H1 (cell line): ENCODE measurements at regions not wholly inside any gene's neighbourhood (a gene's known extent, or its start where the extent isn't known, plus 50 kb on each side); places are given as distances from the start of the nearest gene placed in this dataset.

ENCODE experiments used
- ATF3 ChIP-seq: IDR thresholded peaks from 2 replicates; pipeline ENCODE4 v1.6.1; 2011; ENCODE audit warnings: low read depth, mild to moderate bottlenecking, low read length; ENCODE audit not compliant: insufficient read depth
- CHD1 ChIP-seq: IDR thresholded peaks from 2 replicates; pipeline ENCODE4 v1.6.1; 2012; ENCODE audit warnings: low read depth, low read length, improper control_type of control experiment
- CTCF ChIP-seq, 3 experiments: IDR thresholded peaks; 1 replicate in 2 of 3; 2 replicates in 1 of 3; pipeline versions ENCODE4 v1.5.1 to v1.6.1; 2011; ENCODE audit warnings: low read length in 3 of 3, mild to moderate bottlenecking in 3 of 3, inconsistent platforms in 2 of 3, low read depth in 1 of 3, moderate library complexity in 1 of 3; ENCODE audit not compliant: insufficient read depth in 1 of 3; ENCODE audit errors: control extremely low read depth in 1 of 3
- E2F6 ChIP-seq: IDR thresholded peaks from 2 replicates; pipeline ENCODE4 v1.6.1; 2012; ENCODE audit warnings: inconsistent platforms
- GABPA ChIP-seq: IDR thresholded peaks from 2 replicates; pipeline ENCODE4 v1.6.1; 2011; ENCODE audit warnings: mild to moderate bottlenecking, low read length, moderate library complexity, borderline replicate concordance; ENCODE audit not compliant: insufficient read depth
- KDM1A ChIP-seq: fragments of 200-600, 300-600 bp; sonication (generic); IDR thresholded peaks from 2 replicates; pipeline ENCODE4 v1.7.1; 2016; ENCODE audit warnings: mild to moderate bottlenecking, low read length, borderline replicate concordance
- MAX ChIP-seq: IDR thresholded peaks from 2 replicates; pipeline ENCODE4 v1.6.1; 2012; ENCODE audit warnings: inconsistent platforms
- POLR2A ChIP-seq, 2 experiments: IDR thresholded peaks; 1 replicate in 1 of 2; 2 replicates in 1 of 2; pipeline ENCODE4 v1.6.1; 2011; ENCODE audit warnings: low read depth in 2 of 2, low read length in 2 of 2, mild to moderate bottlenecking in 2 of 2; ENCODE audit errors: control extremely low read depth in 1 of 2
- SP1 ChIP-seq: IDR thresholded peaks from 2 replicates; pipeline ENCODE4 v1.6.1; 2011; ENCODE audit warnings: low read depth, low read length
- ZNF274 ChIP-seq: IDR thresholded peaks from 2 replicates; pipeline ENCODE4 v1.7.0; 2012; ENCODE audit warnings: low read length, borderline replicate concordance; ENCODE audit errors: extremely low read depth

GRCh38 chr15:98580572-98580971 lies 67.8 kb upstream of the IGF1R start:
- TF ChIP-seq POLR2A (IDR thresholded peaks at IDR 0.05; ENCODE audit: control extremely low read depth in 1 of 2, low read depth in 2 of 2, low read length in 2 of 2) (no peak), ATF3 (no peak), KDM1A (no peak), SP1 (no peak), ZNF274 (no peak), CTCF (IDR thresholded peaks at IDR 0.05; ENCODE audit: control extremely low read depth in 1 of 3, insufficient read depth in 1 of 3, low read depth in 1 of 3, low read length in 3 of 3) (no peak), GABPA (no peak), CHD1 (no peak), MAX (no peak), E2F6 (no peak)
